Osteocyte (in vitro differentiated cells): ENCODE measurements at regions not wholly inside any gene's neighbourhood (a gene's known extent, or its start where the extent isn't known, plus 50 kb on each side); places are given as distances from the start of the nearest gene placed in this dataset.

ENCODE experiments used
- DNase-seq: peaks from one replicate; pipeline ENCODE4 v3.0.0; 2021; ENCODE audit warnings: mixed read lengths; ENCODE audit not compliant: unreplicated experiment; ENCODE audit errors: extremely low spot score
- H3K27ac Mint-ChIP-seq: one replicate; pipeline ENCODE4 v1.8.0; 2021; ENCODE audit warnings: mild to moderate bottlenecking, mixed read lengths; ENCODE audit not compliant: unreplicated experiment
- H3K27me3 Mint-ChIP-seq: one replicate; pipeline ENCODE4 v1.8.0; 2021; ENCODE audit warnings: mixed read lengths; ENCODE audit not compliant: unreplicated experiment
- H3K36me3 Mint-ChIP-seq: one replicate; pipeline ENCODE4 v1.8.0; 2021; ENCODE audit warnings: mixed read lengths; ENCODE audit not compliant: unreplicated experiment
- H3K4me1 Mint-ChIP-seq: one replicate; pipeline ENCODE4 v1.8.0; 2021; ENCODE audit warnings: mixed read lengths; ENCODE audit not compliant: unreplicated experiment
- H3K4me3 Mint-ChIP-seq: one replicate; pipeline ENCODE4 v1.8.0; 2021; ENCODE audit warnings: mild to moderate bottlenecking, moderate library complexity, mixed read lengths; ENCODE audit not compliant: unreplicated experiment
- H3K9me3 Mint-ChIP-seq: one replicate; pipeline ENCODE4 v1.8.0; 2021; ENCODE audit warnings: mixed read lengths; ENCODE audit not compliant: unreplicated experiment
- CTCF ChIP-seq: fragments of 200-600 bp; sonication (generic); IDR thresholded peaks from 2 replicates; pipeline ENCODE4 v1.5.0; 2021; ENCODE audit warnings: antibody characterized with exemption, mild to moderate bottlenecking, moderate library complexity

- no peak for DNase-seq
- no peak for TF ChIP-seq CTCF
- peaks cover 4% of the 10 kb centered on the region for H3K27me3 Mint-ChIP-seq
- no peaks in the 10 kb centered on the region for H3K36me3 Mint-ChIP-seq
- peaks cover 1% of the 10 kb centered on the region for H3K9me3 Mint-ChIP-seq
- H3K4me3 Mint-ChIP-seq: no peak overlapping the region
- peaks cover 3% of the 10 kb centered on the region for H3K4me1 Mint-ChIP-seq
- H3K27ac Mint-ChIP-seq: no peak overlapping the region
Measured at GRCh38 chr9:7405924-7406604, 393.5 kb downstream of the DMAC1 start.

GRCh38 chr9:7403839-7404487 is 395.6 kb downstream of the DMAC1 start:
- Mint-ChIP-seq H3K27me3 (peaks cover 7% of the 10 kb centered on the region), H3K9me3 (no peaks in the 10 kb centered on the region), H3K4me1 (peaks cover 3% of the 10 kb centered on the region), H3K4me3 (no peak overlapping the region), H3K36me3 (no peaks in the 10 kb centered on the region), H3K27ac (no peak overlapping the region)
- DNase-seq: no peak
- TF ChIP-seq CTCF: no peak

- no peak overlapping the region for H3K27ac Mint-ChIP-seq
- no peaks in the 10 kb centered on the region for H3K9me3 Mint-ChIP-seq
- no peak for DNase-seq
- no peak overlapping the region for H3K4me3 Mint-ChIP-seq
- TF ChIP-seq CTCF: no peak
- H3K4me1 Mint-ChIP-seq: peaks cover 3% of the 10 kb centered on the region
- H3K36me3 Mint-ChIP-seq: no peaks in the 10 kb centered on the region
- H3K27me3 Mint-ChIP-seq: peaks cover 7% of the 10 kb centered on the region
Measured at GRCh38 chr9:7403028-7403389, 396.6 kb downstream of the DMAC1 start.

- no peak for DNase-seq
- Mint-ChIP-seq H3K4me3 (no peak overlapping the region), H3K4me1 (peaks cover 3% of the 10 kb centered on the region), H3K27me3 (peaks cover 7% of the 10 kb centered on the region), H3K36me3 (no peaks in the 10 kb centered on the region), H3K9me3 (no peaks in the 10 kb centered on the region), H3K27ac (no peak overlapping the region)
- no peak for TF ChIP-seq CTCF
Measured at GRCh38 chr9:7402334-7403027, 397.1 kb downstream of the DMAC1 start.

GRCh38 chr9:7401116-7401515 is 398.5 kb downstream of the DMAC1 start:
- no peaks in the 10 kb centered on the region for H3K36me3 Mint-ChIP-seq
- DNase-seq: no peak
- no peak overlapping the region for H3K27ac Mint-ChIP-seq
- H3K9me3 Mint-ChIP-seq: no peaks in the 10 kb centered on the region
- peaks cover 3% of the 10 kb centered on the region for H3K4me1 Mint-ChIP-seq
- H3K4me3 Mint-ChIP-seq: no peak overlapping the region
- TF ChIP-seq CTCF: no peak
- H3K27me3 Mint-ChIP-seq: peaks cover 6% of the 10 kb centered on the region
